ENCODE measurements at regions not wholly inside any gene's neighbourhood (a gene's known extent, or its start where the extent isn't known, plus 50 kb on each side); places are given as distances from the start of the nearest gene placed in this dataset.
"Not testable (repeated sequence)": the region's sequence is repeated elsewhere in the genome, so short reads cannot be mapped to it uniquely, and the experiment has no call there.

DNA sequence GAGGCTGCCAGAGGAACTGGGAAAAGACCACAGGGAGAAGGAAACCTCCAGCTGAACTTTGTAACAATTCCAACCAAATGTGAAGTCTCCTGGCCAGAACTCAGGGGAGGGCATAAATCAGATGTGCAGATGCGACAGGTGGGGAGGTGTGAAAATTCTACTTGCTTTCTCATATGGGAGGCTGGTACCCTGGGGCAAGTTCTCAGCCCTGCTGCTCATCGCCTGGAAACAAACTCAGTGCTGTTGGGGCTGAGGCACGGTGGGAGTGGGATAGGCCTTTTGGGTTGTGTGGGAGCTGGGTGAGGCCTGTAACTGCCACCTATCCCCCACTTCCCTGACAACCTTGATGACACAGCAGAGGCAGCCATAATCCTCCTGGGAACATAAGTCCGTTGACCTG, 179.6 kb downstream of the ASB1 start:
- H3K9me3 ChIP-seq (ENCODE audit: control insufficient read depth, low read length), result no peaks in the 10 kb centered on the region
- intact Hi-C loops (cut with DNase I), result no loop called here

GRCh38 chr2:238613610-238614009, 186.9 kb downstream of the ASB1 start:
- H3K36me3 ChIP-seq (ENCODE audit: control insufficient read depth in 1 of 2, insufficient read depth in 2 of 2, low read length in 1 of 2), result no peaks in the 10 kb centered on the region
- 74 to 85% methylated on average over 5 of the region's 5 CpGs for WGBS, 2 donors
- intact Hi-C loops (cut with DNase I), result no loop called here
- H3K4me3 ChIP-seq (ENCODE audit: low read length in 2 of 2), result no peak overlapping the region
- ATAC-seq (ENCODE audit: low FRiP score) (no peak), DNase-seq (no peak)
- H3K9me3 ChIP-seq (ENCODE audit: control insufficient read depth, low read length), result peaks cover 4% of the 10 kb centered on the region
- no peaks in the 10 kb centered on the region for H3K27me3 ChIP-seq (ENCODE audit: control insufficient read depth in 1 of 2, insufficient read depth in 2 of 2, low read length in 1 of 2)
- H3K27ac ChIP-seq (ENCODE audit: low read depth in 1 of 2, low read length in 2 of 2), result no peak overlapping the region
- H3K4me1 ChIP-seq (ENCODE audit: control insufficient read depth in 1 of 2, insufficient read depth in 2 of 2, low read length in 2 of 2), result no peaks in the 10 kb centered on the region

More for the DNA sequence above, 179.6 kb downstream of the ASB1 start:
- H3K4me3 ChIP-seq (ENCODE audit: low read length in 2 of 2), result no peak overlapping the region
- WGBS, 2 donors, result 83 to 93% methylated on average over 4 of the region's 4 CpGs
- DNase-seq (no peak), ATAC-seq (ENCODE audit: low FRiP score) (no peak)
- no peaks in the 10 kb centered on the region for H3K27me3 ChIP-seq (ENCODE audit: control insufficient read depth in 1 of 2, insufficient read depth in 2 of 2, low read length in 1 of 2)
- H3K4me1 ChIP-seq (ENCODE audit: control insufficient read depth in 1 of 2, insufficient read depth in 2 of 2, low read length in 2 of 2), result peaks cover 0 to 3% of the 10 kb centered on the region in 2 donors
- H3K27ac ChIP-seq (ENCODE audit: low read depth in 1 of 2, low read length in 2 of 2), result no peak overlapping the region
- no peaks in the 10 kb centered on the region for H3K36me3 ChIP-seq (ENCODE audit: control insufficient read depth in 1 of 2, insufficient read depth in 2 of 2, low read length in 1 of 2)

DNA sequence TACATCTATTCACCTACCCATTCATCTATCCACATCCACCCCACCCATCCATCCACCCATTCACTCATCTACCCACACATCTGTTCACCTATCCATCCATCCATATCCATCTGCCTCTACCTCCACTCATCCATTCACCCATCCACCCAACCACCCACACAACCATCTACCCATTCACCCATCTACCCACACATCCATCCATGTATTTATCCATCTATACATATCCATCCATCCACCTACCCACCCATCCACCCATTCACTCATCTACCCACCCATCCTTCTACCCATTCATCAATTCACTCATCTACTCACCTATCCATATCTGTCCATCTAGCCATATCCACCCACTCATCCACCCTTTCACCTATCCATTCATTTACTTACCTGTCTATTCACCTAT, 187.6 kb downstream of the ASB1 start:
- DNase-seq (no peak), ATAC-seq (ENCODE audit: low FRiP score) (no peak)
- no peaks in the 10 kb centered on the region for H3K4me1 ChIP-seq (ENCODE audit: control insufficient read depth in 1 of 2, insufficient read depth in 2 of 2, low read length in 2 of 2)
- H3K27me3 ChIP-seq (ENCODE audit: control insufficient read depth in 1 of 2, insufficient read depth in 2 of 2, low read length in 1 of 2), result no peaks in the 10 kb centered on the region
- intact Hi-C loops (cut with DNase I), result no loop called here
- peaks cover 4% of the 10 kb centered on the region for H3K9me3 ChIP-seq (ENCODE audit: control insufficient read depth, low read length)
- no peak overlapping the region for H3K27ac ChIP-seq (ENCODE audit: low read depth in 1 of 2, low read length in 2 of 2)
- no peak overlapping the region for H3K4me3 ChIP-seq (ENCODE audit: low read length in 2 of 2)
- H3K36me3 ChIP-seq (ENCODE audit: control insufficient read depth in 1 of 2, insufficient read depth in 2 of 2, low read length in 1 of 2), result no peaks in the 10 kb centered on the region

DNA sequence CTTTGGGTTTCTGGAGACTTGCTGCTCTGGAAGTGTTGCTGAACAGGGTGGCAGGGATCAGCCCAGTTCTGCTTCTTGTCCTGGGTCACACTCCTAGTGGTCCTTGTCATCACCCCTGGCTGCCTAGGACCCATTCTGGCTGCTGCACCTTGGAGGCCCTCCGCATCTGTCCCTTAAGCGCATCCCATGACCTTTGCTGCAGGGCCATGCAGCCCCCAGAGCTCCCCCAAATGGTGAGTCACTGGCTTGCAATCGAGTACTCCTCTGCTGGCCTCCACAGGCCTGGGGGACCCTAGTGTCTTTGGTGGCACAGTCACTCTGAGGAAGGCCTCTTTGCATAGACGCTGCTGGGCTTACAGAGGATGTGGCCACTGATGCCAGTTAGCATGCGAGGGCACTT, 188.5 kb downstream of the ASB1 start:
- ATAC-seq (ENCODE audit: low FRiP score) (no peak), DNase-seq (no peak)
- Histone ChIP-seq H3K4me3 (ENCODE audit: low read length in 2 of 2) (no peak overlapping the region), H3K4me1 (ENCODE audit: control insufficient read depth in 1 of 2, insufficient read depth in 2 of 2, low read length in 2 of 2) (no peaks in the 10 kb centered on the region), H3K9me3 (ENCODE audit: control insufficient read depth, low read length) (peaks cover 4% of the 10 kb centered on the region), H3K36me3 (ENCODE audit: control insufficient read depth in 1 of 2, insufficient read depth in 2 of 2, low read length in 1 of 2) (no peaks in the 10 kb centered on the region), H3K27me3 (ENCODE audit: control insufficient read depth in 1 of 2, insufficient read depth in 2 of 2, low read length in 1 of 2) (no peaks in the 10 kb centered on the region), H3K27ac (ENCODE audit: low read depth in 1 of 2, low read length in 2 of 2) (no peak overlapping the region)
- 75 to 82% methylated on average over 5 of the region's 5 CpGs for WGBS, 2 donors
- intact Hi-C loops (cut with DNase I), result loop anchor here in 1 of 2 donors (5.0 kb wide), 1 partner anchor 248 kb away; no protein-coding TSS in a partner anchor

GRCh38 chr2:238616681-238617080, 190.0 kb downstream of the ASB1 start:
- H3K4me3 ChIP-seq (ENCODE audit: low read length in 2 of 2), result no peak overlapping the region
- H3K36me3 ChIP-seq (ENCODE audit: control insufficient read depth in 1 of 2, insufficient read depth in 2 of 2, low read length in 1 of 2), result no peaks in the 10 kb centered on the region
- intact Hi-C loops (cut with DNase I), result loop anchor here in 1 of 2 donors (5.0 kb wide), 1 partner anchor 249 kb away; no protein-coding TSS in a partner anchor
- no peaks in the 10 kb centered on the region for H3K4me1 ChIP-seq (ENCODE audit: control insufficient read depth in 1 of 2, insufficient read depth in 2 of 2, low read length in 2 of 2)
- DNase-seq (no peak), ATAC-seq (ENCODE audit: low FRiP score) (no peak)
- WGBS, 2 donors, result 54 to 69% methylated on average over 5 of the region's 5 CpGs
- no peaks in the 10 kb centered on the region for H3K27me3 ChIP-seq (ENCODE audit: control insufficient read depth in 1 of 2, insufficient read depth in 2 of 2, low read length in 1 of 2)
- peaks cover 3% of the 10 kb centered on the region for H3K9me3 ChIP-seq (ENCODE audit: control insufficient read depth, low read length)
- H3K27ac ChIP-seq (ENCODE audit: low read depth in 1 of 2, low read length in 2 of 2), result no peak overlapping the region

DNA sequence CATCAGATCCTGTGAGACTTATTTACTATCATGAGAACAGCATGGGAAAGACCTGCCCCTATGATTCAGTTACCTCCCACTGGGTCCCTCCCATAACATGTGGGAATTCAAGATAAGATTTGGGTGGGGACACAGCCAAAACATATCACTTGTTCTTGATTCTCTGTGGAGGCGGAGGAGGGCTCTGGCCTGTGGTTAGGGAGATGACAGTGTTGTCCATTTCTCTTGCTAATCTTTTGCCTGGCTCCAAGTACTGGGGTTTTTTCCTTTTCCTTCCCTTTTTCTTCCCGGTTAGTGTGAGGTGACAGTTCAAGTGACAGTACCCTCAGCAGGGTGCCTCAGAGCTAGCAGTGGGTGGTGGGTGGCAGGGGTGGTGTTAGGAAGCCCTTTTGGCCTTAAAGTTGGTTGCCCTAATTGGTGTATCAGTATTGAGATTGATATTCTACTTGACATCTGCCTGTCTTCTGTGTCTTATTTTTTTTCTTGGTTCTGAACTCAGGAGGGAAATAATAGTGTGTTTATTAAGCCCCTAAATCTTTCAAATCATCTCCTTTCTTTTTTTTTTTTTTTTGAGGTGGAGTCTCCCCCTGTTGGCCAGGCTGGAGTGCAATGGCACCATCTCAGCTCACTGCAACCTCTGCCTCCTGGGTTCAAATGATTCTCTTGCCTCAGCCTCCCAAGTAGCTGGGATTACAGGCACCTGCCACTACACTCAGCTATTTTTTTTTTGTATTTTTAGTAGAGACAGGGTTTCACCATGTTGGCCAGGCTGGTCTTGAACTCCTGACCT, 192.0 kb downstream of the ASB1 start:
- intact Hi-C loops (cut with DNase I), result loop anchor here in 1 of 2 donors (5.0 kb wide), 1 partner anchor 251 kb away; no protein-coding TSS in a partner anchor
- H3K36me3 ChIP-seq (ENCODE audit: control insufficient read depth in 1 of 2, insufficient read depth in 2 of 2, low read length in 1 of 2); H3K4me1 ChIP-seq (ENCODE audit: control insufficient read depth in 1 of 2, insufficient read depth in 2 of 2, low read length in 2 of 2); H3K27ac ChIP-seq (ENCODE audit: low read depth in 1 of 2, low read length in 2 of 2); ATAC-seq (ENCODE audit: low FRiP score); H3K4me3 ChIP-seq (ENCODE audit: low read length in 2 of 2); H3K9me3 ChIP-seq (ENCODE audit: control insufficient read depth, low read length); H3K27me3 ChIP-seq (ENCODE audit: control insufficient read depth in 1 of 2, insufficient read depth in 2 of 2, low read length in 1 of 2); DNase-seq: not testable (repeated sequence)
- 75 to 80% methylated on average over 2 of the region's 2 CpGs for WGBS, 2 donors

DNA sequence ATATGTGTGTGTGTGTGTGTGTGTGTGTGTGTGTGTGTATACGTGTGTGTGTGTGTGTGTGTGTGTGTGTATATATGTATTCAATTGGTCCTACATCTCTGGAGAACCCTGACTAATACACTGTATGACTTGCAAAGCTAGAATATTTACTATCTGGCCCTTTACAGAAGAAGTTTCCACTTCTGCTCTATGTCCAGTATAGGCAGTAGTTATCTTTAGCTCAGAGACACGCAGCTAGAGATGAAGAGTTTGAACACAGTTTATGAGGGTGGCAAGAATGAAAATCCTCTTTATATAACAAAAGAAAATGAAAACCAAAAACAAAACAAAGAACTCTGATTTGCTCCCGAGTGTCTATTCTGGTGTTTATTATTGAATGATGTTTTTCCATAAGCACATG, 201.2 kb downstream of the ASB1 start:
- intact Hi-C loops (cut with DNase I), result no loop called here
- 59 to 73% methylated on average over 3 of the region's 3 CpGs for WGBS, 2 donors

DNA sequence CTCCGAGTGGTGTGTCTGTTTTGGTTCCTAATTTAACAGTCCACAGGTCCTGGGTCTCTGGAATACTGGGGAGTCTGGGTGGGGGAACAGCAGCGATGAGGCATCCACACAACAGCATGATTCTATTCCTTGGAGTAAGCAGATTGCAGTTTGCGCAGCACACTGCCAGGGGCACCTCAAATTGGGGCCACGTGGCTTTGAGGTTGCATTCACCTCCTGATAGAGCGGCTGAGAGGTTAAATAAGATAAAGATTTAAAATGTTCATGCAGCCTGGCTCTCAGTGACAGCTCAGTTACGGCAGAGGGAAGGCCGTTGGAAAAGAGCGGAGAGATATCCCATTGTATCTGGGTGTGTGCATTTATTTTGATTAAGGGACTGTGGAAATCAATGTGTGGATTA, 202.3 kb downstream of the ASB1 start:
- no peaks in the 10 kb centered on the region for H3K36me3 ChIP-seq (ENCODE audit: control insufficient read depth in 1 of 2, insufficient read depth in 2 of 2, low read length in 1 of 2)
- no peak for DNase-seq
- H3K4me3 ChIP-seq (ENCODE audit: low read length in 2 of 2), result no peak overlapping the region
- H3K9me3 ChIP-seq (ENCODE audit: control insufficient read depth, low read length), result peaks cover 6% of the 10 kb centered on the region
- 86 to 88% methylated on average over 8 of the region's 8 CpGs for WGBS, 2 donors
- intact Hi-C loops (cut with DNase I), result no loop called here
- no peaks in the 10 kb centered on the region for H3K27me3 ChIP-seq (ENCODE audit: control insufficient read depth in 1 of 2, insufficient read depth in 2 of 2, low read length in 1 of 2)
- no peak overlapping the region for H3K27ac ChIP-seq (ENCODE audit: low read depth in 1 of 2, low read length in 2 of 2)
- H3K4me1 ChIP-seq (ENCODE audit: control insufficient read depth in 1 of 2, insufficient read depth in 2 of 2, low read length in 2 of 2), result no peaks in the 10 kb centered on the region
- no peak for ATAC-seq (ENCODE audit: low FRiP score)

More for the DNA sequence above, 201.2 kb downstream of the ASB1 start:
- H3K36me3 ChIP-seq (ENCODE audit: control insufficient read depth in 1 of 2, insufficient read depth in 2 of 2, low read length in 1 of 2), result no peaks in the 10 kb centered on the region
- H3K9me3 ChIP-seq (ENCODE audit: control insufficient read depth, low read length), result peaks cover 6% of the 10 kb centered on the region
- no peaks in the 10 kb centered on the region for H3K4me1 ChIP-seq (ENCODE audit: control insufficient read depth in 1 of 2, insufficient read depth in 2 of 2, low read length in 2 of 2)
- no peaks in the 10 kb centered on the region for H3K27me3 ChIP-seq (ENCODE audit: control insufficient read depth in 1 of 2, insufficient read depth in 2 of 2, low read length in 1 of 2)
- no peak overlapping the region for H3K4me3 ChIP-seq (ENCODE audit: low read length in 2 of 2)
- H3K27ac ChIP-seq (ENCODE audit: low read depth in 1 of 2, low read length in 2 of 2), result no peak overlapping the region
- no peak for ATAC-seq (ENCODE audit: low FRiP score)
- DNase-seq, result no peak

- WGBS, 2 donors, result 91 to 94% methylated on average over 15 of the region's 15 CpGs
- no peak overlapping the region for H3K4me3 ChIP-seq (ENCODE audit: low read length in 2 of 2)
- H3K36me3 ChIP-seq (ENCODE audit: control insufficient read depth in 1 of 2, insufficient read depth in 2 of 2, low read length in 1 of 2), result no peaks in the 10 kb centered on the region
- no peak overlapping the region for H3K27ac ChIP-seq (ENCODE audit: low read depth in 1 of 2, low read length in 2 of 2)
- DNase-seq (no peak), ATAC-seq (ENCODE audit: low FRiP score) (no peak)
- peaks cover 4% of the 10 kb centered on the region for H3K9me3 ChIP-seq (ENCODE audit: control insufficient read depth, low read length)
- intact Hi-C loops (cut with DNase I), result no loop called here
- no peaks in the 10 kb centered on the region for H3K4me1 ChIP-seq (ENCODE audit: control insufficient read depth in 1 of 2, insufficient read depth in 2 of 2, low read length in 2 of 2)
- peaks cover 0 to 2% of the 10 kb centered on the region in 2 donors for H3K27me3 ChIP-seq (ENCODE audit: control insufficient read depth in 1 of 2, insufficient read depth in 2 of 2, low read length in 1 of 2)
Measured at GRCh38 chr2:238631491-238632180, 204.9 kb downstream of the ASB1 start.

All from aorta (tissue), 5 donors.